ENCODE measurements at regions not wholly inside any gene's neighbourhood (a gene's known extent, or its start where the extent isn't known, plus 50 kb on each side); places are given as distances from the start of the nearest gene placed in this dataset.
"Not testable (repeated sequence)": the region's sequence is repeated elsewhere in the genome, so short reads cannot be mapped to it uniquely, and the experiment has no call there.

GRCh38 chr2:89785528-89785927 is 1094.1 kb downstream of the RPIA start:
- not testable (repeated sequence) for H3K4me3 ChIP-seq (ENCODE audit: low read length); DNase-seq (ENCODE audit: low read depth, low spot score)

- not testable (repeated sequence) for H3K4me3 ChIP-seq (ENCODE audit: low read length); DNase-seq (ENCODE audit: low read depth, low spot score)
Measured at GRCh38 chr2:89786642-89787041, 1095.2 kb downstream of the RPIA start.

- not testable (repeated sequence) for H3K4me3 ChIP-seq (ENCODE audit: low read length); DNase-seq (ENCODE audit: low read depth, low spot score)
Measured at GRCh38 chr2:89795530-89795929, 1104.1 kb downstream of the RPIA start.

GRCh38 chr2:89797320-89798038 is 1106.0 kb downstream of the RPIA start:
- H3K4me3 ChIP-seq (ENCODE audit: low read length): no peak overlapping the region
- no peak for DNase-seq (ENCODE audit: low read depth, low spot score)

GRCh38 chr2:89801207-89801606 is 1109.7 kb downstream of the RPIA start:
- H3K4me3 ChIP-seq (ENCODE audit: low read length); DNase-seq (ENCODE audit: low read depth, low spot score): not testable (repeated sequence)

- not testable (repeated sequence) for DNase-seq (ENCODE audit: low read depth, low spot score); H3K4me3 ChIP-seq (ENCODE audit: low read length)
Measured at GRCh38 chr2:89806363-89806762, 1114.9 kb downstream of the RPIA start.

- no peak for DNase-seq (ENCODE audit: low read depth, low spot score)
- no peak overlapping the region for H3K4me3 ChIP-seq (ENCODE audit: low read length)
Measured at GRCh38 chr2:89811295-89811694, 1119.8 kb downstream of the RPIA start.

GRCh38 chr2:89811910-89812309 is 1120.4 kb downstream of the RPIA start:
- DNase-seq (ENCODE audit: low read depth, low spot score): not testable (repeated sequence)

GRCh38 chr2:89814359-89814758 is 1122.9 kb downstream of the RPIA start:
- DNase-seq (ENCODE audit: low read depth, low spot score): not testable (repeated sequence)

More at GRCh38 chr2:89811910-89812309, 1120.4 kb downstream of the RPIA start:
- H3K4me3 ChIP-seq (ENCODE audit: low read length): not testable (repeated sequence)

GRCh38 chr2:89818873-89819272 is 1127.4 kb downstream of the RPIA start:
- H3K4me3 ChIP-seq (ENCODE audit: low read length): no peak overlapping the region
- no peak for DNase-seq (ENCODE audit: low read depth, low spot score)

More at GRCh38 chr2:89814359-89814758, 1122.9 kb downstream of the RPIA start:
- not testable (repeated sequence) for H3K4me3 ChIP-seq (ENCODE audit: low read length)

- H3K4me3 ChIP-seq (ENCODE audit: low read length): no peak overlapping the region
- no peak for DNase-seq (ENCODE audit: low read depth, low spot score)
Measured at GRCh38 chr2:89819809-89820208, 1128.3 kb downstream of the RPIA start.

GRCh38 chr2:89820248-89820647 is 1128.8 kb downstream of the RPIA start:
- H3K4me3 ChIP-seq (ENCODE audit: low read length): no peak overlapping the region
- DNase-seq (ENCODE audit: low read depth, low spot score): no peak

- DNase-seq (ENCODE audit: low read depth, low spot score): no peak
- H3K4me3 ChIP-seq (ENCODE audit: low read length): no peak overlapping the region
Measured at GRCh38 chr2:89821455-89821945, 1130.0 kb downstream of the RPIA start.

- not testable (repeated sequence) for DNase-seq (ENCODE audit: low read depth, low spot score); H3K4me3 ChIP-seq (ENCODE audit: low read length)
Measured at GRCh38 chr2:89822342-89822741, 1130.9 kb downstream of the RPIA start.

GRCh38 chr2:89823556-89823955 is 1132.1 kb downstream of the RPIA start:
- no peak for DNase-seq (ENCODE audit: low read depth, low spot score)
- no peak overlapping the region for H3K4me3 ChIP-seq (ENCODE audit: low read length)

- no peak for DNase-seq (ENCODE audit: low read depth, low spot score)
- H3K4me3 ChIP-seq (ENCODE audit: low read length): no peak overlapping the region
Measured at GRCh38 chr2:89825034-89825433, 1133.6 kb downstream of the RPIA start.

GRCh38 chr2:89826741-89827140 is 1135.3 kb downstream of the RPIA start:
- DNase-seq (ENCODE audit: low read depth, low spot score): not testable (repeated sequence)

GRCh38 chr2:89827829-89828228 is 1136.4 kb downstream of the RPIA start:
- H3K4me3 ChIP-seq (ENCODE audit: low read length); DNase-seq (ENCODE audit: low read depth, low spot score): not testable (repeated sequence)

More at GRCh38 chr2:89826741-89827140, 1135.3 kb downstream of the RPIA start:
- H3K4me3 ChIP-seq (ENCODE audit: low read length): not testable (repeated sequence)

GRCh38 chr2:89828416-89828815 is 1136.9 kb downstream of the RPIA start:
- H3K4me3 ChIP-seq (ENCODE audit: low read length); DNase-seq (ENCODE audit: low read depth, low spot score): not testable (repeated sequence)

- not testable (repeated sequence) for DNase-seq (ENCODE audit: low read depth, low spot score); H3K4me3 ChIP-seq (ENCODE audit: low read length)
Measured at GRCh38 chr2:89828961-89829631, 1137.6 kb downstream of the RPIA start.
